GM12873 (cell line): ENCODE measurements at regions not wholly inside any gene's neighbourhood (a gene's known extent, or its start where the extent isn't known, plus 50 kb on each side); places are given as distances from the start of the nearest gene placed in this dataset.

ENCODE experiments used
- CTCF ChIP-seq: IDR thresholded peaks from 2 replicates; pipeline ENCODE4 v1.5.1; 2012; ENCODE audit warnings: low read depth, mild to moderate bottlenecking, moderate library complexity, low read length, control low read depth; ENCODE audit not compliant: insufficient read depth; ENCODE audit errors: missing control alignments

GRCh38 chr4:37157476-37158167 is 86.9 kb upstream of the NWD2 start:
- no peak for TF ChIP-seq CTCF

GRCh38 chr4:37160653-37161052 is 83.9 kb upstream of the NWD2 start:
- no peak for TF ChIP-seq CTCF

GRCh38 chr4:37165844-37166243 is 78.7 kb upstream of the NWD2 start:
- TF ChIP-seq CTCF = no peak

GRCh38 chr4:37169956-37170355 is 74.6 kb upstream of the NWD2 start:
- no peak for TF ChIP-seq CTCF

GRCh38 chr4:37188100-37188499 is 56.4 kb upstream of the NWD2 start:
- TF ChIP-seq CTCF = peak; percentile 46
